ENCODE measurements at regions not wholly inside any gene's neighbourhood (a gene's known extent, or its start where the extent isn't known, plus 50 kb on each side); places are given as distances from the start of the nearest gene placed in this dataset.

DNA sequence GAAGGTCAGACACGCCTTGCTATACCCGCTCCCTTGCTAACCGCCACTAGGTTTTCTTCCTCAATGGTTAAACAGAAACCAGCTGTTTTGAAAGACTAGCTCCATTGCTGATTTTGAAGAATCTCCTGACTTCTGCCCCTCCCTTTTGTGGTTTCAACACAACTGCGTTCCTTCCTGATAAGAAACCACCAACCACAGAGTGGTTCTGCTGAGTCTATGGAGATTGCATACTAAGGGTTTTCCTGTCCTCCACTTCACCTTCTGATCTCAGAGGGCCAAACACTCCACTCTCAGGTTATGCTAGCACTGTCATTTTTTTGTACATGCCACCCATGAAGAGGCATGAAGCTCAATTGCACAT, 207.9 kb downstream of the MYLK4 start (continued):
- TF ChIP-seq, protein P1, sequence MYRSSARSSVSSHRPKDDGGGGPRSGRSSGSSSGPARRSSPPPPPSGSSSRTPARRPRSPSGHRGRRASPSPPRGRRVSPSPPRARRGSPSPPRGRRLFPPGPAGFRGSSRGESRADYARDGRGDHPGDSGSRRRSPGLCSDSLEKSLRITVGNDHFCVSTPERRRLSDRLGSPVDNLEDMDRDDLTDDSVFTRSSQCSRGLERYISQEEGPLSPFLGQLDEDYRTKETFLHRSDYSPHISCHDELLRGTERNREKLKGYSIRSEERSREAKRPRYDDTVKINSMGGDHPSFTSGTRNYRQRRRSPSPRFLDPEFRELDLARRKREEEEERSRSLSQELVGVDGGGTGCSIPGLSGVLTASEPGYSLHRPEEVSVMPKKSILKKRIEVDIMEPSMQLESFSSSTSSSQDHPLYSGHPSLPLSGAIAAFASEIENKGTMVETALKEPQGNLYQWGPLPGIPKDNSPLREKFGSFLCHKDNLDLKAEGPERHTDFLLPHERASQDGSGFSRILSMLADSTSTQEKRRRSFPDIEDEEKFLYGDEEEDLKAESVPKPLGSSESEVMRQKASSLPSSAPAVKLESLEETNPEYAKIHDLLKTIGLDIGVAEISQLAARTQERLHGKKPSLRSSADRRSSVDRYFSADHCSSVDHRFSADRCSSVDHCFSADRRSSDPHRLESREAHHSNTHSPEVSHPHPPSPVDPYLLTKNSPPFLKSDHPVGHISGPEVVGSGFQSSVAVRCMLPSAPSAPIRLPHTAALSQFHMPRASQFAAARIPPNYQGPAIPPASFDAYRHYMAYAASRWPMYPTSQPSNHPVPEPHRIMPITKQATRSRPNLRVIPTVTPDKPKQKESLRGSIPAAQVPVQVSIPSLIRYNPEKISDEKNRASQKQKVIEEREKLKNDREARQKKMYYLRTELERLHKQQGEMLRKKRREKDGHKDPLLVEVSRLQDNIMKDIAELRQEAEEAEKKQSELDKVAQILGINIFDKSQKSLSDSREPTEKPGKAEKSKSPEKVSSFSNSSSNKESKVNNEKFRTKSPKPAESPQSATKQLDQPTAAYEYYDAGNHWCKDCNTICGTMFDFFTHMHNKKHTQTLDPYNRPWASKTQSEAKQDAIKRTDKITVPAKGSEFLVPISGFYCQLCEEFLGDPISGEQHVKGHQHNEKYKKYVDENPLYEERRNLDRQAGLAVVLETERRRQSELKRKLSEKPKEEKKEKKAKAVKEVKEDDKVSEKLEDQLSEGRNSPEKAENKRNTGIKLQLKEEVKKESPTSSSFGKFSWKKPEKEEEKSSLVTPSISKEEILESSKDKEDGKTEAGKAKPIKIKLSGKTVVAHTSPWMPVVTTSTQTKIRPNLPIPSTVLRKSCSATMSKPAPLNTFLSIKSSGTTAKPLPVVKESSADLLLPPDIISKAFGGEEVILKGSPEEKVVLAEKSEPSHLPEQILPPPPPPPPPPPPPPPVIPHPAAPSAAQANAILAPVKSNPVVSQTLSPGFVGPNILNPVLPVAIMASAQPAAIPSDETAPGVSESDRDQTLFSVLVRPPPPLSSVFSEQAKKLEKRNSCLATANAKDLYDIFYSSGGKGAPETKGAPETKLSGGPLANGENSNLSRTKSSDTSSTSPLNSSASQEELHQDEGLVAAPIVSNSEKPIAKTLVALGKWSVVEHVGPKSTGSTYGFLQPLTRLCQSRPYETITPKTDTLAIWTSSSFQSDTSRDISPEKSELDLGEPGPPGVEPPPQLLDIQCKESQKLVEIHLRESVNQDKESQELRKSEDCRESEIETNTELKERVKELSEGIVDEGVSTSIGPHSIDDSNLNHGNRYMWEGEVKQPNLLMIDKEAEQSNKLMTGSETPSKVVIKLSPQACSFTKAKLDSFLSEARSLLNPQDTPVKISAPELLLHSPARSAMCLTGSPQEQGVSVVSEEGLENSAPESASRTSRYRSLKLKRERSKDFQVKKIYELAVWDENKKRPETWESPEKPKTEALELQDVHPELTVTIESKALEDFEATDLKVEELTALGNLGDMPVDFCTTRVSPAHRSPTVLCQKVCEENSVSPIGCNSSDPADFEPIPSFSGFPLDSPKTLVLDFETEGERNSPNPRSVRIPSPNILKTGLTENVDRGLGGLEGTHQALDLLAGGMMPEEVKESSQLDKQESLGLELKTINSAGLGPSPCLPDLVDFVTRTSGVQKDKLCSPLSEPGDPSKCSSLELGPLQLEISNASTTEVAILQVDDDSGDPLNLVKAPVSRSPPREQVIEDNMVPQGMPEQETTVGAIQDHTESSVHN (CRISPR knock-in tag; IDR thresholded peaks at IDR 0.05), result no peak
- TF ChIP-seq, protein P2, sequence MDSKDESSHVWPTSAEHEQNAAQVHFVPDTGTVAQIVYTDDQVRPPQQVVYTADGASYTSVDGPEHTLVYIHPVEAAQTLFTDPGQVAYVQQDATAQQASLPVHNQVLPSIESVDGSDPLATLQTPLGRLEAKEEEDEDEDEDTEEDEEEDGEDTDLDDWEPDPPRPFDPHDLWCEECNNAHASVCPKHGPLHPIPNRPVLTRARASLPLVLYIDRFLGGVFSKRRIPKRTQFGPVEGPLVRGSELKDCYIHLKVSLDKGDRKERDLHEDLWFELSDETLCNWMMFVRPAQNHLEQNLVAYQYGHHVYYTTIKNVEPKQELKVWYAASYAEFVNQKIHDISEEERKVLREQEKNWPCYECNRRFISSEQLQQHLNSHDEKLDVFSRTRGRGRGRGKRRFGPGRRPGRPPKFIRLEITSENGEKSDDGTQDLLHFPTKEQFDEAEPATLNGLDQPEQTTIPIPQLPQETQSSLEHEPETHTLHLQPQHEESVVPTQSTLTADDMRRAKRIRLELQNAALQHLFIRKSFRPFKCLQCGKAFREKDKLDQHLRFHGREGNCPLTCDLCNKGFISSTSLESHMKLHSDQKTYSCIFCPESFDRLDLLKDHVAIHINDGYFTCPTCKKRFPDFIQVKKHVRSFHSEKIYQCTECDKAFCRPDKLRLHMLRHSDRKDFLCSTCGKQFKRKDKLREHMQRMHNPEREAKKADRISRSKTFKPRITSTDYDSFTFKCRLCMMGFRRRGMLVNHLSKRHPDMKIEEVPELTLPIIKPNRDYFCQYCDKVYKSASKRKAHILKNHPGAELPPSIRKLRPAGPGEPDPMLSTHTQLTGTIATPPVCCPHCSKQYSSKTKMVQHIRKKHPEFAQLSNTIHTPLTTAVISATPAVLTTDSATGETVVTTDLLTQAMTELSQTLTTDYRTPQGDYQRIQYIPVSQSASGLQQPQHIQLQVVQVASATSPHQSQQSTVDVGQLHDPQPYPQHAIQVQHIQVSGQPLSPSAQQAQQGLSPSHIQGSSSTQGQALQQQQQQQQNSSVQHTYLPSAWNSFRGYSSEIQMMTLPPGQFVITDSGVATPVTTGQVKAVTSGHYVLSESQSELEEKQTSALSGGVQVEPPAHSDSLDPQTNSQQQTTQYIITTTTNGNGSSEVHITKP (CRISPR knock-in tag; IDR thresholded peaks at IDR 0.05; ENCODE audit: low read depth), result no peak
- peak; percentile 43; the same call in 1 of the 2 replicates for TF ChIP-seq HDAC2 (CRISPR knock-in tag; IDR thresholded peaks at IDR 0.05)
- no peak for TF ChIP-seq MAFF (IDR thresholded peaks at IDR 0.05; ENCODE audit: low read depth, low read length)
- no peak for TF ChIP-seq ZNF549 (CRISPR knock-in tag; IDR thresholded peaks at IDR 0.05)
- TF ChIP-seq TAF1 (CRISPR knock-in tag; IDR thresholded peaks at IDR 0.05), result no peak
- TF ChIP-seq POLR2A (IDR thresholded peaks at IDR 0.05; ENCODE audit: insufficient read depth in 1 of 2, low read depth in 2 of 2, low read length in 2 of 2), result no peak
